Activated CD8-positive, alpha-beta memory T cell treated with anti-CD3 and anti-CD28 coated beads, Interleukin-2, amount 10 ng/mL, durations not matched to agents 7 days and 5 days (primary cell): ENCODE measurements at regions not wholly inside any gene's neighbourhood (a gene's known extent, or its start where the extent isn't known, plus 50 kb on each side); places are given as distances from the start of the nearest gene placed in this dataset.

ENCODE experiments used
- ATAC-seq: fragments of 150-1000 bp; cut with Tn5 transposase; one replicate; pipeline ENCODE4 v1.10.0; 2021; ENCODE audit warnings: moderate library complexity
- CTCF ChIA-PET: fragments of 350-600 bp; sonication (Branson Sonifier 250); formaldehyde crosslinking; loops from one replicate; lab custom pipeline; 2021; ENCODE audit warnings: antibody characterized with exemption; lab: Charles Lee
- DNase-seq: peaks from one replicate; pipeline ENCODE4 v3.0.0-alpha.2; 2020
- H3K27ac Mint-ChIP-seq: one replicate; pipeline ENCODE4 v1.8.0; 2021; ENCODE audit warnings: mild to moderate bottlenecking, mixed read lengths
- H3K27me3 Mint-ChIP-seq: one replicate; pipeline ENCODE4 v1.8.0; 2021; ENCODE audit warnings: mixed read lengths
- H3K36me3 Mint-ChIP-seq: one replicate; pipeline ENCODE4 v1.8.0; 2021; ENCODE audit warnings: mild to moderate bottlenecking, mixed read lengths
- H3K4me1 Mint-ChIP-seq: one replicate; pipeline ENCODE4 v1.8.0; 2021; ENCODE audit warnings: mixed read lengths
- H3K4me3 Mint-ChIP-seq: one replicate; pipeline ENCODE4 v1.8.0; 2021; ENCODE audit warnings: mild to moderate bottlenecking, moderate library complexity, mixed read lengths
- H3K9me3 Mint-ChIP-seq: one replicate; pipeline ENCODE4 v1.8.0; 2022; ENCODE audit warnings: low read depth, mixed read lengths

DNA sequence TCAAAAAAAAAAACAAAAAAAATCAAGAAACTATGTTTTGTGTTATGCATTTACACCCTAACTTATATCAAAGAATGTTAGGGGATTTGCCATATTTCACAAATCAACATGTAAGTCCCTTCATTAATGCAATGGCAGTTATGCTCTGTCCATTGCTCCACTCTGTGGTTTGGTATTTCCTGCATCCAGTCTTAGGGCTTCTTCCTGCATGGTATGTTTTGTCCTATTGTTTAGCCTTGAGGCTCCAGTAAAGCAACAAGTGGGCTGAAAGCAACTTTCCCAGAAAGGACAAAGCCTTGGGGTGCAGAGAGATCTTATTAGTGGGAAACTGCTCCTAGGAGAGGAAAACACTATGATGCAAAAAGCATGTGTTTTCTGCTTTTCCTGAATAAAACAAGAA lies 474.1 kb downstream of the IRS1 start:
- no peaks in the 10 kb centered on the region for H3K4me1 Mint-ChIP-seq
- H3K27me3 Mint-ChIP-seq: no peaks in the 10 kb centered on the region
- no peaks in the 10 kb centered on the region for H3K36me3 Mint-ChIP-seq
- CTCF ChIA-PET: no interaction called here
- no peak overlapping the region for H3K27ac Mint-ChIP-seq
- DNase-seq (no peak), ATAC-seq (no peak)
- no peak overlapping the region for H3K4me3 Mint-ChIP-seq
- no peaks in the 10 kb centered on the region for H3K9me3 Mint-ChIP-seq

DNA sequence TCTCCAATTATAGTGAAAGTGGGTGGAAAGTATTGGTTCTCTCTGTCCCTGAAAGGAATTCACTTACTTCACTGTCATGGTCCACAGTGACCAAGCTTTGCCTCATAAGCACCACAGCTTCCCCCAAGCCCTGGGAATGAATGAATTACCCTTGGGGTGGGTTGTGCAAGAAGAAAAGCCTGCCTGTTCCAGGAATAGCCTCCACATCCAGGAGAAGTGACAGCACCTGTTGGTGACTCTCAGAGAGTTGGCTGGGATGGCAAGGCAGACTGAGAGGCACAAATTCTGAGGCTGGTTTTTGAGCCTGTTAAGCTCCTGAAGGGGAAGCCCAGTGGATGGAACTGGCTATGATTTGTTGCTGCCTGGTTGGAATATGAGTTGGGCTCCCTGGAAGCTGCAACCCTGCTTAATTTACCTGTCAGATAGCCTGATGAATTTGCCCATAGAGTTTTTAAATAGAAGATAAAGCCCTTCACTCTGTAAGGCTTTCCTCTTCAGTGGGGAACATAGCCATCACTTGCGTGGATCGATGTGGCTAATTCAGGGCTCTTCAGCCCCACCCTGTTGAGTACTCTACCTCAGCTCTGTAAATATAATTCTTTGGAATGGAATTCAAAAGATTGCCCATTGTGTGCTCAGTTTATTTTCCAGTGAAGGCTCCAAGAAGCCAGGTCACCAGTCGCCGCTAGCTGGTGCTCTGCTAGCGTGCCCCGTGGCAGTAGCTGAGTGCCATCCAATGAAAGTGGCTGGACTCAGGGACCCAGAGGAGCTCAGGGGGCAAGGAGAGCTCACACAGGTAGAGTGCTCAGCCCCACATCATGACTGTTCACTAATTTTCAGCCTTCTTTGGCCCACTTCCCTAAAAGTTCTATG lies 479.3 kb downstream of the IRS1 start:
- H3K36me3 Mint-ChIP-seq: no peaks in the 10 kb centered on the region
- H3K27me3 Mint-ChIP-seq: no peaks in the 10 kb centered on the region
- ATAC-seq (no peak), DNase-seq (no peak)
- no peak overlapping the region for H3K27ac Mint-ChIP-seq
- no peak overlapping the region for H3K4me3 Mint-ChIP-seq
- H3K4me1 Mint-ChIP-seq: no peaks in the 10 kb centered on the region
- H3K9me3 Mint-ChIP-seq: no peaks in the 10 kb centered on the region
- CTCF ChIA-PET: no interaction called here

DNA sequence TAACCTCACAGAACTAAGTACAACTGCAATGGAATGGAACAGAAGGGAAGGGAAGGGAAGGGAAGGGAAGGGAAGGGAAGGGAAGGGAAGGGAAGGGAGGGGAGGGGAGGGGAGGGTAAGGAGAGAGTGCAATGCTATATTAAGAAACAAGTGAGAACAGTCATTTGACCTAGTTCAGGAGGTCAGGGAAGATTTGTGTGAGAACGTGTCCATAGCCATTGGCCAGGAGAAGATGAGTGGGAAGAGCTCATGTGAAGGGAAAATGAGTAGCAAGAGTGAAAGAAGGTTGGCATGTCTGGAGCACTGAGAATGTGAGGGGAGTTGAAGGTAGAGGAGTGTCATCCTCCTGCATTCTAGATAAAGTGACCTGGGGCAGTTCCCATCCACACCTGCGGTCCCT lies 481.6 kb downstream of the IRS1 start:
- no peak for ATAC-seq
- no peak for DNase-seq
- Mint-ChIP-seq H3K4me3 (no peak overlapping the region), H3K9me3 (no peaks in the 10 kb centered on the region), H3K4me1 (no peaks in the 10 kb centered on the region), H3K27ac (no peak overlapping the region), H3K27me3 (no peaks in the 10 kb centered on the region), H3K36me3 (no peaks in the 10 kb centered on the region)
- CTCF ChIA-PET: no interaction called here

DNA sequence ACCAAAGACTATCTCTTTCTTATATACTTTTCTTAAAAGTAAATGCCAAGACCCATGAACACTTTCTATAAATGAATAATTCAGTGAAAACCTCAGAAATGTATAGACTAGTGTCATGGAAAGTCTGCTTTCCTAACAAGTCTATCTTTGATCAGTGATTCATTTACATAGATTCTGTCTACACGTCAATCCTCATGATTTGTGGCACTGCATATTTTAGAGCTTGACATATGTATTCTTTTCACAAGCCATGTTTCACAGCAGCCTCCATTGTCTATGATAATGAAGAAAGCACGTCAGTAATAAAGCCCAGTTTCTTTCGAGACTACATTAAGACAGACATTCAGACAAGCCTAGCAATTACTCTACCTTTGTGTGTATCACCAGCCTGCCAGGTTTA lies 486.6 kb downstream of the IRS1 start:
- CTCF ChIA-PET: no interaction called here
- ATAC-seq: no peak
- Mint-ChIP-seq H3K9me3 (no peaks in the 10 kb centered on the region), H3K27me3 (peaks cover 4% of the 10 kb centered on the region), H3K4me3 (no peak overlapping the region), H3K4me1 (no peaks in the 10 kb centered on the region), H3K36me3 (no peaks in the 10 kb centered on the region), H3K27ac (no peak overlapping the region)
- no peak for DNase-seq

DNA sequence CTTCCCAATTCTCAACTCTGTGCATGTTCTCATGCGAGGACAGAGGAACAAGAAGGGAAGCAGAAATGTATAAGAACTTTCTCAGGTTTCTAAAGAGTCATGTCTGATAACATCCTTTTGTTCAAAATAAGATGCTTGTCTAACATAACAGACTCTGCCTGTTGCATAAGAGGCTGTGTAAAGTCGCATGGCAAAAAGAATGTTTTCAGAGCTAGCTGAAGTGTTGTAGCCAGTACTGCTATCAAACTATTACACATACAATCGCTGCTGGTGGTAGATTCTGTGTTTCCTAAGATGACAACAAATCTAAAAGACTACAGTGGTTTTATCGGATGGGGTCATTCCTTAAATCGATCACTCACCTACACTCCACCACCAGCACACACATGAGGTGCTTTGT lies 487.5 kb downstream of the IRS1 start:
- Mint-ChIP-seq H3K27me3 (peaks cover 4% of the 10 kb centered on the region), H3K4me3 (no peak overlapping the region), H3K4me1 (no peaks in the 10 kb centered on the region), H3K36me3 (no peaks in the 10 kb centered on the region), H3K27ac (no peak overlapping the region), H3K9me3 (no peaks in the 10 kb centered on the region)
- ATAC-seq (no peak), DNase-seq (no peak)
- CTCF ChIA-PET: no interaction called here

DNA sequence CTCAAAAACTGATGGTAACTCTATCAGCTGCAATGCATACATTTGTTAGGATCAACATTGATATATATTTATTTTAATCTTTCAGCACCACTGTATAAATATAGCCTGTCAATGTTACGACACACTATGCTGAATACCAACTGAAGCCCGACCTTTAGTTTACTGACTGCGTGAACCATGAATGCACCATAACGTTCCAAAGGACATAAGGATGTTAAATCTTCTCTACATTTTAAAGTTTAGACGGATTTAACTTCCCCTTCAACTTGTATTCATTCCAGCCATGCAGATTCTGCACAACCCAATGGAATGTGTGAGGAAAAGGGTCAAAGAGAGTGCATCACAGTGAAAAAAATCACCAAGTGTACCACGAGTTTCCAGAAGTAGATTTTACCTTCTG lies 489.5 kb downstream of the IRS1 start:
- Mint-ChIP-seq H3K36me3 (no peaks in the 10 kb centered on the region), H3K27me3 (peaks cover 4% of the 10 kb centered on the region), H3K27ac (no peak overlapping the region), H3K9me3 (no peaks in the 10 kb centered on the region), H3K4me3 (no peak overlapping the region), H3K4me1 (no peaks in the 10 kb centered on the region)
- ATAC-seq (no peak), DNase-seq (no peak)
- CTCF ChIA-PET: no interaction called here

DNA sequence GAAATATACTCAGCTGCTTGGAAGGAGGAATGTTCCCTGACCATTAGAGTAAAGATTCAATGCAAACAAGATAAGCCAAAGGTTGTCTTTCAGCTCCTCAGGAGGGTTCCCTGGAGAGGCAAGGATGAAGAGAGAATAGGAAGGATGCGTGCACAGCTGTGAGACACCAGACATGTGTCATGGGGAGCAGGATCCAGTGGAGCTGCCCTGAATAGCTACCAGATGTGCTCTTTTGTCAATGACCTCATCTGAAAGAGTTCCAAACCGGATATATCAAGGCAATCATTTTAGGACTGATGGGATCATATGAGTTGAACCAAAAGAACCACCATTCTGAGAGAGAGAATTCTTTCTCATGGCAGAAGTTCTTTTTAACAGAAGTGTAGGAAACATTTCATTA lies 490.6 kb downstream of the IRS1 start:
- H3K27me3 Mint-ChIP-seq: peaks cover 4% of the 10 kb centered on the region
- DNase-seq (no peak), ATAC-seq (no peak)
- no peaks in the 10 kb centered on the region for H3K9me3 Mint-ChIP-seq
- CTCF ChIA-PET: no interaction called here
- H3K27ac Mint-ChIP-seq: no peak overlapping the region
- H3K4me1 Mint-ChIP-seq: no peaks in the 10 kb centered on the region
- H3K36me3 Mint-ChIP-seq: no peaks in the 10 kb centered on the region
- no peak overlapping the region for H3K4me3 Mint-ChIP-seq

DNA sequence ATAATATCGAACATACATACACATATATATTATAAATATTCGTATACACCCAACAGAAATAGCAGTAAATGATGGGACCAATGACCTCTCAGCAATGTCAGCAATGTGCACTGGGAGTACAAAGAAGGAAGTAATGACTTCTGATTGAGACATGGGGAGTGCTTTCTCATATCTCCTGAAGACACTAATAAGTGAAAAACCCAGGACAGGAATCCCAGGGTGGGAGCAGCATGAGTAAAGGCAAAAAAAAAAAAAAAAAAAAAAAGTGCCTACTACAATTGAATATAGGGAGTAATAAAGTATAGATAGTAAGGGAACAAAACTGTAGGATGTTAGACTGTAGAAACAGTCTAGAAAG lies 491.3 kb downstream of the IRS1 start:
- no peaks in the 10 kb centered on the region for H3K9me3 Mint-ChIP-seq
- no peaks in the 10 kb centered on the region for H3K4me1 Mint-ChIP-seq
- H3K27ac Mint-ChIP-seq: no peak overlapping the region
- DNase-seq: no peak
- peaks cover 4% of the 10 kb centered on the region for H3K27me3 Mint-ChIP-seq
- no peak for ATAC-seq
- H3K4me3 Mint-ChIP-seq: no peak overlapping the region
- no peaks in the 10 kb centered on the region for H3K36me3 Mint-ChIP-seq
- CTCF ChIA-PET: no interaction called here

DNA sequence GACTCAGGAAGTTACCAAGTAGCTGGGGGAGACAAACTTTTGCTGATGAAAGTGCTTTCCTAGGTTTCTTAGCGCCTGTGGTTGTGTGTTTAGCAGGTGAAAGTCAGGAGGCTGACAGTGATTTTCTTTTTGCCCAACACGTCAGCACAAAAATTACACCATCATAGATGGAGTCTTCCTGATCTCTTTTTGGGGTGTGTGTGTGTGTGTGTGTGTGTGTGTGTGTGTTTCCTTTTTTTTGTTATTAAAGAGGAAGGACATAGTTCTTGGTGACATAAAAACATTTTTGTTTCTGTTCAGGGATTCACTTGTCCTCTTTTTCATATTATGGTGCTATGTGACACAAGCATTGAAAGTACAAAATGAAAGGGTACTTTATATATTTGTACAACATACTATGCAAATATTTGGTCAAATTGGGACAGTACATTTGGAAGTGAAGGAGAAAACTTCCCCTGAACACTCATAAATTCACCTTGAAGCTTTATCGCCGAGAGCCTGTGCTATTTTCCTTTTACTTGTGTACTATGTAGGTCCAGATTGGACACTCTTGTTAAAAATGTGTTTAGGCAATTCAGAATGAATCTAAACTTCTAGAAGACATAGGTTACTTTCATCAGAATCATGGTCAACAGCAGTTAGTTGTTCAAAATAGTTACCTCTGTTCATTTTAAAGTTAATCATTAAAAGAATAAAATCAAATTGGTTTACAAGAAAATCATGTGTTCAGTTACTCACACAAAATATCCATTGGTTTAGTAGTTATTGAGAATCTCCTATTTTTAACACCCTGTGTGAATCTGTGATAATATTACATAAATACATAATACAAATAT lies 491.9 kb downstream of the IRS1 start:
- CTCF ChIA-PET: no interaction called here
- Mint-ChIP-seq H3K27me3 (peaks cover 4% of the 10 kb centered on the region), H3K4me1 (no peaks in the 10 kb centered on the region), H3K27ac (no peak overlapping the region), H3K9me3 (no peaks in the 10 kb centered on the region), H3K36me3 (no peaks in the 10 kb centered on the region), H3K4me3 (no peak overlapping the region)
- DNase-seq (no peak), ATAC-seq (no peak)

DNA sequence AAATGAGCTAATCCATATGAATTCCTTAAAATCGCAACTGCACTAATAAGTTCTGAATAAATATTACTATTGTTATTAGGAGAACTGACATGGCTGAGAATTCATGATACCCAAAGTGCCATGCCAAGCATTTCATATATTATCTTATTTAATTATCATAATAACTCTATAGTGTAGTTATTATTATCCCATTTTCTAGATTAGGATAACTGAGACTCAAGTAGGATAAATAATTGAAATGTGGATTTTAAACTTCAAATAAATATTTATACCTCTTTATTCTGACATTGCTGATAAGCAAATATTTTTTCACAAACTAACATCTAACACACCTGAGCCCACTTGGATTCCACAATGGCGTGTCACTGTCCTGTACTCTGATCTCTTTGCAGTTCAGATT lies 492.7 kb downstream of the IRS1 start:
- H3K27ac Mint-ChIP-seq: no peak overlapping the region
- no peaks in the 10 kb centered on the region for H3K4me1 Mint-ChIP-seq
- peaks cover 4% of the 10 kb centered on the region for H3K27me3 Mint-ChIP-seq
- H3K36me3 Mint-ChIP-seq: no peaks in the 10 kb centered on the region
- DNase-seq (no peak), ATAC-seq (no peak)
- no peak overlapping the region for H3K4me3 Mint-ChIP-seq
- no peaks in the 10 kb centered on the region for H3K9me3 Mint-ChIP-seq
- CTCF ChIA-PET: no interaction called here

DNA sequence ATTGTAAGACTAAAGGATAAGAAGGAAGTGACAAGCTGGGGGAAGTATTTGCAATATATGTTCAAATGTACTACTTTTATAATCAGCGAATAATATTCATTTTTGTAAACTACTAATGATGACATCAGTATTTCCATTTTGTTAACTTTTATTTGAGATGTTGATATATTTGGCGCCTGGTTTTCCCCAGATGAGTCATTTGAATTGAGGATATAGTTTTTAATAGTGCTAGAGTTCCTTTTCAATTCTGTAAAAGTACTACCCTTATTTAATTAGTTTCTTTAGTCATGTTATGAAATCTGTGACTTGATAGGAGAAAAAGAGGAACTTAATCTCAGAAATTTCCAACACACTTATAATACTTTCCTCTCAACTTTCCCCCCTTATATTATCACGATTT lies 495.3 kb downstream of the IRS1 start:
- H3K27me3 Mint-ChIP-seq: peaks cover 5% of the 10 kb centered on the region
- H3K4me3 Mint-ChIP-seq: no peak overlapping the region
- no peaks in the 10 kb centered on the region for H3K36me3 Mint-ChIP-seq
- CTCF ChIA-PET: no interaction called here
- H3K27ac Mint-ChIP-seq: no peak overlapping the region
- no peak for DNase-seq
- no peaks in the 10 kb centered on the region for H3K4me1 Mint-ChIP-seq
- ATAC-seq: no peak
- H3K9me3 Mint-ChIP-seq: no peaks in the 10 kb centered on the region

DNA sequence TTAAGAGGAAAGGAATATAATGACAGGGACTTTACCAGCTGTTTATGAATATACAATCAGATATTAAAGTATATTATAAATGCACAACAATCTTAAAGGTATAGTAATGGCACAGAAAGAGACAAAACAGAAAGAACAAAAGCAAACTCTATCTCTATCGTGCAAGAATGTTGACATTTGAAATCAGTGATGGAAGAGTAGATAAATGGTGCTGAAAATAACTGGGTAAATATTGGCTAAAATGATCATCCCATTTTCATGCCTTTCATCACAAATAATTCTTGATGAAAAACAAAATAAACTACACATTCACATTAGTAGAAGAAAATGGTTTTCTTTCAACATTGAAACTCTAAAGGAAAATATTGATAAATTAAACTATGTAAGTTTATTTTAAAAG lies 495.9 kb downstream of the IRS1 start:
- DNase-seq (no peak), ATAC-seq (no peak)
- Mint-ChIP-seq H3K4me3 (no peak overlapping the region), H3K9me3 (no peaks in the 10 kb centered on the region), H3K27ac (no peak overlapping the region), H3K27me3 (peaks cover 8% of the 10 kb centered on the region), H3K4me1 (no peaks in the 10 kb centered on the region), H3K36me3 (no peaks in the 10 kb centered on the region)
- CTCF ChIA-PET: no interaction called here

DNA sequence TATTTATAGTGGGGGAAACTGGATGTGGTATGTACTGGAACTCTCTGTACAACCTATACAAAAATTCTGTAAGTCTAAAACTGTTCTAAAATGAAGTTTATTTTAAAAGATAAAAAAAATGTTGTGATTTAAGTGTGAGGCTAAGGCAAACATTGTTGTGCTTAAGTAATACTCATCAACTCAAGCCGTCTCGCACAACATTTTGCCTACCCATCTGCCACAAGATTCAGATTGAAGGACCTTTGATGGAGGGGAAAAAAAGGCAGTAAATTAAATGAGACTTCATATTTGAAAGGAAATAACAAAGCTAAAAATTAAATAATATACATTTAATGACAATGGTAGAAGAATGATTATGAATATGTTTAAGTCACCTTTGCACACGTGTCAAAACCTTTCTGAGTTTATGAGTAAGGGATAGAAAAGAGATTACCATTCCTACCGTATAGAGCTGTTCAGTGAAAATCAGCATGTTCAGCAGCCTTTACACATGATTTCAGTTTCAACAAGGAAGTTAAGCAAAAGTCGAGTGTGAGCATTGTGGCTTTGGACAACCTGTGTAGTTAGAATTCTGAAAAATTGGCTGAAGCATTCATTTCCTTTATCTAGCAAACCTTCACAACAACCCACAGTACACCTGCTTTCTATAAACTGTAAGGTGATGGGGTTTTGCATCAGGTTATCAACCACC lies 499.3 kb downstream of the IRS1 start:
- ATAC-seq: no peak
- no peak overlapping the region for H3K4me3 Mint-ChIP-seq
- CTCF ChIA-PET: no interaction called here

DNA sequence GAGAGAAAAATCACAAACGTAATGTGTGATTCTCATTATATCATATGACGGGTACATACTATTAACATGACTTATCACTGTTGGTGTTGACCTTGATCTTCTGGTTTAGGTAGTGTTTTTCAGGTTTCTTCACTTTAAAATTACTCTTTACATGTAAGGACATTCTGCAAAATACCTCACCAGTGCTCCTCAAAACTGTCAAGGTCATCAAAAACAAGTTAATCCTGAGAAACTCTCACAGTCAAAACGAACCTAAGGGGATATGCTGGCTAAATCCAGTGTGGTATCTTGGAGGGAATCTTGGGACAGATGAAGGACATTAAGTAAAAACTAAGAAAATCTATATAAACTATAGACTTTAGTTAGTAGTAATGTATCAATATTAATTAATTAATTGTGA lies 499.8 kb downstream of the IRS1 start:
- Mint-ChIP-seq H3K27ac (no peak overlapping the region), H3K36me3 (no peaks in the 10 kb centered on the region), H3K4me3 (no peak overlapping the region), H3K4me1 (no peaks in the 10 kb centered on the region), H3K9me3 (no peaks in the 10 kb centered on the region), H3K27me3 (peaks cover 13% of the 10 kb centered on the region)
- no peak for DNase-seq
- no peak for ATAC-seq
- CTCF ChIA-PET: no interaction called here

More for the DNA sequence above, 499.3 kb downstream of the IRS1 start:
- Mint-ChIP-seq H3K36me3 (no peaks in the 10 kb centered on the region), H3K27ac (no peak overlapping the region), H3K4me1 (no peaks in the 10 kb centered on the region), H3K9me3 (no peaks in the 10 kb centered on the region), H3K27me3 (peaks cover 13% of the 10 kb centered on the region)
- DNase-seq: no peak
